H1 (cell line): ENCODE measurements at regions not wholly inside any gene's neighbourhood (a gene's known extent, or its start where the extent isn't known, plus 50 kb on each side); places are given as distances from the start of the nearest gene placed in this dataset.
"Not testable (repeated sequence)": the region's sequence is repeated elsewhere in the genome, so short reads cannot be mapped to it uniquely, and the experiment has no call there.

Source experiments
- CTCF ChIA-PET: fragments of 300-600 bp; sonication (Branson Sonifier 250); formaldehyde crosslinking; loops from one replicate; lab custom pipeline; 2021; ENCODE audit not compliant: partially characterized antibody; lab: Charles Lee
- POLR2A ChIA-PET: fragments of 300-600 bp; sonication (Branson Sonifier 250); formaldehyde crosslinking; loops from one replicate; lab custom pipeline; 2021; ENCODE audit warnings: inconsistent platforms; ENCODE audit not compliant: partially characterized antibody; lab: Charles Lee
- DNase-seq, 2 experiments: peaks; one replicate each; pipeline versions ENCODE4 v3.0.0 to v3.0.0-alpha.2; 2010 to 2022; ENCODE audit warnings: low spot score in 2 of 2, low read depth in 1 of 2, mixed read lengths in 1 of 2
- FAIRE-seq: peaks from 2 replicates; lab custom pipeline; 2011; peaks lifted over from hg19 to GRCh38; lab: Jason Lieb, UNC
- H2AFZ ChIP-seq: 2 replicates; pipeline ENCODE4 v1.8.1; 2012; ENCODE audit warnings: low read length, inconsistent platforms
- H2AK5ac ChIP-seq: 2 replicates; pipeline ENCODE4 v1.6.1; 2013; ENCODE audit warnings: low read depth, low read length
- H2BK120ac ChIP-seq: replicated peaks from 2 replicates; pipeline ENCODE3; 2013; ENCODE audit warnings: low read depth, low read length, inconsistent platforms
- H2BK12ac ChIP-seq: 2 replicates; pipeline ENCODE4 v1.6.1; 2013; ENCODE audit warnings: low read depth, low read length
- H2BK15ac ChIP-seq: 2 replicates; pipeline ENCODE4 v1.6.1; 2013; ENCODE audit warnings: low read length
- H2BK20ac ChIP-seq: 2 replicates; pipeline ENCODE4 v1.6.1; 2013; ENCODE audit warnings: low read length
- H2BK5ac ChIP-seq: 2 replicates; pipeline ENCODE4 v1.6.1; 2013; ENCODE audit warnings: low read depth, low read length
- H3K14ac ChIP-seq: 2 replicates; pipeline ENCODE4 v1.6.1; 2013; ENCODE audit warnings: inconsistent platforms; ENCODE audit not compliant: insufficient read length
- H3K18ac ChIP-seq: 2 replicates; pipeline ENCODE4 v1.6.1; 2013; ENCODE audit warnings: low read length; ENCODE audit errors: extremely low read depth
- H3K23ac ChIP-seq: 2 replicates; pipeline ENCODE4 v1.6.1; 2013; ENCODE audit warnings: inconsistent platforms; ENCODE audit not compliant: insufficient read length
- H3K23me2 ChIP-seq: 2 replicates; pipeline ENCODE4 v1.6.1; 2013; ENCODE audit warnings: low read depth, low read length
- H3K27ac ChIP-seq: 2 replicates; pipeline ENCODE4 v1.6.1; 2011; ENCODE audit warnings: low read depth, low read length, inconsistent platforms
- H3K27me3 ChIP-seq, 4 experiments: replicated peaks in 1 of 4; 1 replicate in 1 of 4; 2 replicates in 3 of 4; pipeline versions ENCODE4 v1.6.1 to v1.8.1; 2011 to 2013; ENCODE audit warnings: low read length in 3 of 4, mild to moderate bottlenecking in 3 of 4, inconsistent platforms in 2 of 4, mixed read lengths in 2 of 4, moderate library complexity in 1 of 4; ENCODE audit not compliant: control insufficient read depth in 3 of 4, insufficient read depth in 3 of 4; ENCODE audit errors: extremely low read depth in 1 of 4
- H3K36me3 ChIP-seq, 4 experiments: 2 replicates each; pipeline versions ENCODE4 v1.6.1 to v1.8.1; 2011 to 2013; ENCODE audit warnings: mild to moderate bottlenecking in 4 of 4, low read length in 3 of 4, moderate library complexity in 2 of 4, control low read depth in 1 of 4, inconsistent platforms in 1 of 4; ENCODE audit not compliant: insufficient read depth in 4 of 4, control insufficient read depth in 2 of 4
- H3K4ac ChIP-seq: replicated peaks from 2 replicates; pipeline ENCODE3; 2013; ENCODE audit warnings: low read length, low read depth, mixed read lengths, inconsistent platforms; ENCODE audit not compliant: insufficient read length
- H3K4me1 ChIP-seq, 4 experiments: replicated peaks in 1 of 4; 1 replicate in 1 of 4; 2 replicates in 3 of 4; pipeline versions ENCODE4 v1.6.1 to v1.8.1; 2011 to 2013; ENCODE audit warnings: low read length in 3 of 4, inconsistent platforms in 2 of 4, mixed read lengths in 1 of 4; ENCODE audit not compliant: insufficient read depth in 4 of 4, control insufficient read depth in 3 of 4
- H3K4me2 ChIP-seq, 2 experiments: 2 replicates each; pipeline versions ENCODE4 v1.6.1 to v1.8.1; 2011 to 2013; ENCODE audit warnings: low read depth in 2 of 2, low read length in 2 of 2, control low read depth in 1 of 2, inconsistent platforms in 1 of 2, mild to moderate bottlenecking in 1 of 2; ENCODE audit not compliant: insufficient read depth in 1 of 2
- H3K4me3 ChIP-seq, 4 experiments: fragments of 200-600, 300-600 bp in 1 of 4; sonication (generic), shearing (Covaris generic), sonication (Bioruptor Twin) in 1 of 4; 2 replicates each; pipeline versions ENCODE4 v1.5.1 to v1.8.1; 2011 to 2016; ENCODE audit warnings: low read length in 4 of 4, low read depth in 3 of 4, control low read depth in 2 of 4, inconsistent platforms in 2 of 4, mild to moderate bottlenecking in 2 of 4, mixed read lengths in 1 of 4, moderate library complexity in 1 of 4; ENCODE audit not compliant: insufficient read depth in 2 of 4; ENCODE audit errors: extremely low read depth in 1 of 4
- H3K56ac ChIP-seq: replicated peaks from 2 replicates; pipeline ENCODE3; 2013; ENCODE audit warnings: low read depth, mild to moderate bottlenecking, mixed read lengths, low read length, inconsistent platforms; ENCODE audit not compliant: insufficient read length
- H3K79me1 ChIP-seq: 2 replicates; pipeline ENCODE4 v1.6.1; 2013; ENCODE audit warnings: low read depth, low read length, control low read depth
- H3K79me2 ChIP-seq, 2 experiments: 2 replicates each; pipeline versions ENCODE4 v1.6.1 to v1.8.1; 2012 to 2013; ENCODE audit warnings: low read length in 2 of 2, mild to moderate bottlenecking in 2 of 2, inconsistent platforms in 1 of 2; ENCODE audit not compliant: insufficient read depth in 2 of 2, control insufficient read depth in 1 of 2
- H3K9ac ChIP-seq, 4 experiments: replicated peaks in 1 of 4; 1 replicate in 1 of 4; 2 replicates in 3 of 4; pipeline versions ENCODE4 v1.6.1 to v1.8.1; 2011 to 2013; ENCODE audit warnings: low read depth in 3 of 4, low read length in 3 of 4, control low read depth in 2 of 4, mild to moderate bottlenecking in 2 of 4, moderate library complexity in 2 of 4, inconsistent platforms in 1 of 4; ENCODE audit errors: extremely low read depth in 1 of 4
- H3K9me3 ChIP-seq, 2 experiments: 2 replicates each; pipeline versions ENCODE4 v1.6.1 to v1.8.1; 2012 to 2013; ENCODE audit warnings: mild to moderate bottlenecking in 2 of 2, moderate library complexity in 2 of 2, control low read depth in 1 of 2, inconsistent platforms in 1 of 2, low read depth in 1 of 2, low read length in 1 of 2, mixed read lengths in 1 of 2; ENCODE audit not compliant: insufficient read depth in 2 of 2
- H4K20me1 ChIP-seq, 2 experiments: replicated peaks in 1 of 2; 2 replicates each; pipeline versions ENCODE3 to v1.8.1; 2011 to 2013; ENCODE audit warnings: inconsistent platforms in 2 of 2, low read length in 2 of 2, mild to moderate bottlenecking in 1 of 2; ENCODE audit not compliant: insufficient read depth in 2 of 2, control insufficient read depth in 1 of 2
- H4K5ac ChIP-seq: 2 replicates; pipeline ENCODE4 v1.6.1; 2013; ENCODE audit warnings: low read length, low read depth, mixed read lengths, inconsistent platforms; ENCODE audit not compliant: insufficient read length
- H4K8ac ChIP-seq: 2 replicates; pipeline ENCODE4 v1.8.0; 2013; ENCODE audit warnings: mild to moderate bottlenecking, moderate library complexity, low read length, inconsistent platforms; ENCODE audit not compliant: insufficient read depth; ENCODE audit errors: extremely low read depth
- H4K91ac ChIP-seq: replicated peaks from 2 replicates; pipeline ENCODE3; 2013; ENCODE audit warnings: low read length, mixed read lengths, inconsistent platforms; ENCODE audit not compliant: insufficient read length
- WGBS, 2 experiments: shearing (Covaris generic) in 1 of 2; methylation state at CpG; one replicate each; pipeline versions ENCODE4 v1.1.6 to v1.1.7; 2013 to 2015; ENCODE audit warnings: low lambda C conversion rate in 2 of 2, mixed read lengths in 2 of 2, inconsistent platforms in 1 of 2, low coverage in 1 of 2, missing lambda C conversion rate in 1 of 2; ENCODE audit not compliant: insufficient replicate concordance in 2 of 2, insufficient coverage in 1 of 2, insufficient read length in 1 of 2; ENCODE audit errors: extremely low coverage in 1 of 2, missing lambda C conversion rate in 1 of 2; 5-methylcytosine and 5-hydroxymethylcytosine counted together

GRCh38 chr7:32759859-32760258, 131.7 kb downstream of the KBTBD2 start:
- DNase-seq, H3K79me2 ChIP-seq, H3K9me3 ChIP-seq, H3K18ac ChIP-seq, FAIRE-seq, H3K4ac ChIP-seq, H3K4me2 ChIP-seq, H3K4me1 ChIP-seq, H2AK5ac ChIP-seq, H2BK12ac ChIP-seq, POLR2A ChIA-PET, H3K36me3 ChIP-seq, H3K79me1 ChIP-seq, H2BK5ac ChIP-seq, H4K5ac ChIP-seq, H2BK20ac ChIP-seq, H4K91ac ChIP-seq, H3K14ac ChIP-seq, H4K20me1 ChIP-seq, H3K9ac ChIP-seq, H3K23ac ChIP-seq, H3K4me3 ChIP-seq, H2AFZ ChIP-seq, H2BK120ac ChIP-seq, H3K27ac ChIP-seq, H3K56ac ChIP-seq, H4K8ac ChIP-seq, H3K23me2 ChIP-seq, H2BK15ac ChIP-seq: not testable (repeated sequence)
- WGBS, 2 experiments = 82% methylated on average over 3 of the region's 3 CpGs; no CpG with 5 or more reads in 1 of the 2 experiments
- peaks cover 16 to 28% (median 26%) of the 10 kb centered on the region in 4 experiments for H3K27me3 ChIP-seq
- CTCF ChIA-PET = interaction anchor here (0.8 to 1.3 kb wide), 3 partner anchors 67 to 648 kb away, joined by 3 read pairs; no protein-coding TSS in a partner anchor

DNA sequence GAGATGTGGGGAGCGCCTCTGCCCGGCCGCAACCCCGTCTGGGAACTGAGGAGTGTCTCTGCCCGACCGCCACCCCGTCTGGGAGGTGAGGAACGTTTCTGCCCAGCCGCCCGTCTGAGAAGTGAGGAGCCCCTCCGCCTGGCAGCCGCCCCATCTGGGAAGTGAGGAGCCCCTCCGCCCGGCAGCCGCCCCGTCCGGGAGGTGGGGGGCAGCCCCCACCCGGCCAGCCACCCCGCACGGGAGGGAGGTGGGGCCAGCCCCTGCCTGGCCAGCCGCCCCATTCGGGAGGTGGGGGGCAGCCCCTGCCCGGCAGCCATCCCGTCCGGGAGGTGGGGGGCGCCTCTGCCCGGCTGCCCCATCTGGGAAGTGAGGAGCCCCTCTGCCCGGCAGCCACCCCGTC, 137.7 kb downstream of the KBTBD2 start:
- H2BK15ac ChIP-seq, H3K14ac ChIP-seq, H3K4me2 ChIP-seq, H3K23me2 ChIP-seq, H3K4me3 ChIP-seq, H3K27me3 ChIP-seq, H4K20me1 ChIP-seq, H3K79me2 ChIP-seq, H3K79me1 ChIP-seq, H3K23ac ChIP-seq, H2BK5ac ChIP-seq, H3K36me3 ChIP-seq, H3K4ac ChIP-seq, H3K9ac ChIP-seq, H2BK12ac ChIP-seq, CTCF ChIA-PET, H3K18ac ChIP-seq, H2BK20ac ChIP-seq, H4K91ac ChIP-seq, H2AFZ ChIP-seq, FAIRE-seq, H3K4me1 ChIP-seq, H3K56ac ChIP-seq, POLR2A ChIA-PET, DNase-seq, H3K27ac ChIP-seq, H2BK120ac ChIP-seq, H4K5ac ChIP-seq, H2AK5ac ChIP-seq, H4K8ac ChIP-seq: not testable (repeated sequence)
- WGBS, 2 experiments = 88% methylated on average over 9 of the region's 29 CpGs; no CpG with 5 or more reads in 1 of the 2 experiments
- peaks cover 0 to 10% of the 10 kb centered on the region in 2 experiments; a peak in 1 of 4 replicates for H3K9me3 ChIP-seq
